NCI-H2196 (cell line): ENCODE measurements at regions not wholly inside any gene's neighbourhood (a gene's known extent, or its start where the extent isn't known, plus 50 kb on each side); places are given as distances from the start of the nearest gene placed in this dataset.

ENCODE experiments used
- DNase-seq: peaks from one replicate; lab custom pipeline; 2025; ENCODE audit not compliant: unreplicated experiment; lab: John Stamatoyannopoulos, UW

DNA sequence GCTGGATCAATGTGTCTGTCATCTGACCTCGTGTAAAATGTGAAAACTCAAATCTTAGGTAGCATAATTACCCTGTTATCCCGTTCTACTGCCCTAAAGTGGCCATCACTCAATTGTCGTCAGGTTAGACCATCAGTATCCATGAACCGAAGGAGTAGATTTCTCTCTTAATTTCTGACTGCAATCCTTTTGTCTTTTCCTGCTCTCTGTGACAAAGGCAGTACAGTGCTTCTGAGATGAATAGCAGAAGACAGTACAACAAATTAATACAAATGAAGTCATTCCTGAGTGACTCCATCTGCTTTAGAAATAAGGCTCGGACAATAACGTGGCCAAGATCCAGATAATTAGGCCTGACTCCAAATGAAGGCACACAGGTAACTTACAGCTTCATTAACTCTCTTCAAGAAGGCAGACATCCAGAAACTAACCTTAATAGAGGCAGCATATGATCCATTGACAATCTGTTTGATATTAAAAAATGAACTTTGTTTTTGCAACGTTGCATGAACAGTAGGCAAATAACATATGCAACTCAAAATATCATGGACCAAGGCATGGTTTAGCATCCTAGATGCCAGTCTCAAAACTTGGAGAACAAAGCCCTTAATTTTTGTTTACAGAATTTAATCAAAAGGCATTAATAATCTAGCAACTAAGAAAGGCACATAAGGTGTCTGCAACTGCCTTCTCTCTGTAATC is 96.7 kb upstream of the CDH20 start:
- DNase-seq, result no peak

DNA sequence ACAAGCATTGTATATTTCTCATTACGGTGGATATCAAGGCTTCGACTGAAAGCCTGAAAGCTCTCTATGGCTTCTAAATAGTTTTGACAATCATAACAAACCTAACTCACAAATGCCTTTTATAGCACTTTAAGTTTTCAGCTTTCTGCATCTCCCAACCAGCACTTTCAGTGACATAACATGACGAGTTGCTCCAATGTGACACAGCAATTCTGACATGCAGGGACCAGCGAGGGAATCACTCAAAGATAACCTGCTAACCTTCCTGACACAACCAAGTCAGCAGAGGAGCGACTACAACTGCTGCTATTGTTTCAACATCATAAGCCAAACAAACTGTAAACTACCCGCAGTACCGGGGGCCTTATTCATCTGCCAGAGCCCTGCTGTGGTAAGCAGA is 95.7 kb upstream of the CDH20 start:
- DNase-seq, result no peak

DNA sequence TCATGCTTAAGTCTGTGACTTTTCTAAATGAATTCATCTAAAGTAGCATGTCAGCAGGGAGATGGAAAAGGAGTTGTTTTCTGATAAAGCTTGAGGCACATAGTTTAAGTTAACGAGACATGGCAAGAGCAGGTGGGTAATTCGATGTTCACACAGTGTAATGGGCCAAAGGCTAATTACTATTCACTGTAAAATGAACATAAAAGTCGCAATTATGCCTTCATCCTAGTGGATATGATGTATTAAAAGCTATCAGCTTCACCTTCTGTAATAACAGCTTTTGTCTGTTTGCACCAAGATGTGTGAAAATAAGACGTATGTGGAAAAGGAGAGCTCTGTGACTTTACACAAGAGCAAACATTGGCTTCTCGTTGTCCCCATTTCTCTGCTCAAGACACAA is 94.2 kb upstream of the CDH20 start:
- no peak for DNase-seq

DNA sequence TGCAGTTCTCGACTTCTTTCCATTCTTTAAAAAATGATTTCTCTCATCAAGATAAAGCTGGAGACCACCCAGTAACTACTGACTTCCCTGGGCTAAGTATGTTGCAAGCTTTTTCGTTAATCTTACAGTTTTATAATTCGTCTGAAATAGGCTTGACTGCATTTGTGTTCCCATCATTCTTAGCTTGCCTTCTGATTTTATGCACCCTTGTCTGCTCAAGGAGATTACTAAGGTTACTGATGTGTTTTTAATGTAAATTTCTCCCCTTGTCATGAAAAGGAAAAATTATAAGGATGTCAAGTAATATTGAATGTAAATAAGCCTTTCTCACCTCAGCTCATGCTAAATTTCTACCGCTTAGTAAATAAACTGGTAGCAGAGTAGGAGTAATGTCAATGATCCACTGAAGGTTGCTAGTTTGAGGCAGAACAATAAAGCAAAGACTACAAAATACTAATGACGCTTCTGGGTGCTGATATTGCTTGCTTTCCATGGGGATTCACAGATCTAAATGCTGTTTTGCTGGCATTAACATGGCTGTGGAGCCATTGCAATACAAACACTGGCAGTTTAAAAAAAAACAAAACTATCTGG is 91.9 kb upstream of the CDH20 start:
- no peak for DNase-seq

DNA sequence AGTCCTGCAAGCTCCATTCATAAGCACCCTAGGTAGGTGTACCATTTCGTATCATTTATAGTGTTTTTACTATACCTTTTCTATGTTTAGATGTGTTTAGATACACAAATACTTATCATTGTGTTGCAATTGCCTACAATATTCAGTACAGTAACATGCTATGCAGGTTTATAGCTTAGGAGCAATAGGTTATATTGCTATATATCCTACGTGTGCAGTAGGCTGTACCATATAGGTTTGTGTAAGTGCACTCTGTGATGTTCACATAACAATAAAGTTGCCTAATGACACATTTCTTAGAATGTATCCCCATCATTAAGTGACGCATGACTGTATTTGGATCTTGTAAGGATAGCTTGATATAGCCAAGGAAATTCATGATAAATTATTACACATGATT is 88.6 kb upstream of the CDH20 start:
- no peak for DNase-seq

DNA sequence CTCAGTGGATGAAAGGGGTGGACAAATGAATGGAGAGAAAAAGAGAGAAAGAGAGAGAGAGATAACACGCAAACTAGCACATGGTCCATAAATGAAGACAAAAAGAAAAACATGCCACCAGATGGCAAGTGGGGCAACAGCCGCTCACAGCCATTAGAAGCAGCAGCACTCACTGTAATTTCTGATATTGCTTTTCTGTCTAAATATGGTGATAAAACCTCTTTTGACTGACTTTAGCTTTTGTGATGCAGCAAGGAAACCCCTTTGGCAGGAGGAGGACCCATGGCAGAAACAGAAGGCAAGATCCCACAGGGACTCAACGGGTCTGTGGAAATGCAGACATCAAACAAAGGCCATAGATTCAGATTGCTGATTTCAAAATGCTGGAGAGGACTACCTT is 88.0 kb upstream of the CDH20 start:
- DNase-seq, result no peak

DNA sequence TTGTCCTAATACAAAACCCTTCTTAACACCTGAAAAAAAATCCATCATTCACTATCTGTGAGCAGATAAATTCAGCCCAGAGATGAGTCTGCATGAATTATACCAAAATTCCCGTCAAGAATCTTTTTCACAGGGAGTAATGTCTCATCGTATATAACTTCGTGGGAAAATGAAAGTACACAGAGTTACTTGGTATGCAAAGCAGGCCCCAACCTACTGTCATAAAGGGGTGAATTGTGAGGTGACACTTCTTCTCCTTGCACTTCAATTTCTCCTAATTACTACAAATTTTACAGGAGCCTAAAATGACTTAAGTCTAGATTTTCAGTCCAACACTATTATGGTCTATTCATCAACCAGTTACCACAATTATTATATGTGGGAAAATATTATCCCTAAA is 84.6 kb upstream of the CDH20 start:
- no peak for DNase-seq

DNA sequence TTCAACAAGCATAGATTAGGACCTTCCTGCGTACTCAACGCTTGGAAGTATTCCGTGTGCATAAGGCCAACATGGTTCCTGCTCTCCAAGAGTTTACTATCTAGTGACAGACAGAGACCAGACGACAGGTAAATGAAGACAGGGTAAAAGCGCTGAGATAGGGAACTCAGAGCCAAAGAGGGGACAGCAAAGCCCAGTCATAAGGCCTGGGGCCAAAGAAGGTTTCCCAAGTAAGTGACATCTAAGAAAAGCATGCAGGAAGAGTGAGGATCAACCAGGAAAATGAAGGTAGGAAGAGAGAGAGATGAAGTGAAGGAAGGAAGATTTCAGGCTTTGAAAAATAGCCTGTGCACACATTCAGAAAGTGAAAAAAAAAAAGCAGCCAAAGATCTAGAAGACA is 76.9 kb upstream of the CDH20 start:
- no peak for DNase-seq

DNA sequence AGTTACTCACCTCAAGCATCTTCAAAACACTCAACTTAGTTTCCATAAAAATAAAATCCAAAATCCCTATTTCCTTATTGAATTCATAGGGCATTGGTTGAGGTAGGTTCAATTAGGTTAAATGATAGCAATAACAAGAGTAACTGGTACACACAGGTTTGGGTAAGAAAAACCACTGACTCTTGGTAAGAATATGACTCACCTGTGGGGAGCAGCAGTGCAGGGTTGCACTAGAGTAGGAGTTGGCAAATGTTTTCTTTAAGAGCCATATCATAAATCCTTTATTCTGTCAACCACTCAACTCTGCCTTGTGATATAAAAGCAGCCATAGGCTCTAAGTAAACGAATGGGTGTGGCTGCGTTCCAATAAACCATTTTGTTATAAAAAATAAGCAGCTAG is 71.4 kb upstream of the CDH20 start:
- DNase-seq, result no peak

DNA sequence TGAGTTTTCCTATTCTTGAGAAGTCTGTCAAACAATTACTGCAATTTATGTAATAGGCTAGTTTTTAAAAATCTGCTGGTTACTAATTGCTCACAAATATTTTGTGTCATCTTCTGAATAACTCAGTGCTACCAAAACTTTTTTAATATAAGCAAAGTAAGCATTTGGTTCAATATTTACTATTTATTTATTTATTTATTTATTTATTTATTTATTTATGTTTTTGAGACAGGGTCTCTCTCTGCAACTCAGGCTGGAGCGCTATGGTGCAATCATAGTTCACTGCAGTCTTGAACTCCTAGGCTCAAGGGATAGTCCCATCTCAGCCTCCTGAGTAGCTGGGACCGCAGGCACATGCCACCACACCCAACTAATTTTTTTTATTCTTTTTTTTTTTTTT is 60.4 kb upstream of the CDH20 start:
- no peak for DNase-seq

DNA sequence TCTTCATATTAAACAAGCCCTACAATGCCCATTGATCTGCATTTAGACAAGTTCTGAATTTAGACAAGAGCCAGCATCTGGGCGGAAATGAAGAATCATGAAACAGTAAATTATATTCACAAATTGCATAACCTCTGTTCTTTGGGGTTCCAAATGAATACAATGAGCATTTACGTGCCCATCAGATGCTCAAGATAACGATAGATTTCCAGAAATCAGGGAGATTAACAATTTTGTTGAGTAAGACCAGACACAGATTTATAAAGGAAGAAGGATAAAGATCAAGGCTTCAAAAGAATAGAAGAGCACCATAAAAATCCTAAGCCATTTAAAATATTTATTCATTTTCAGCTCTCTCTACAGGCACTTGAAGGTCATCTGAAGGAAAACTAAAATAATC is 59.7 kb upstream of the CDH20 start:
- no peak for DNase-seq

DNA sequence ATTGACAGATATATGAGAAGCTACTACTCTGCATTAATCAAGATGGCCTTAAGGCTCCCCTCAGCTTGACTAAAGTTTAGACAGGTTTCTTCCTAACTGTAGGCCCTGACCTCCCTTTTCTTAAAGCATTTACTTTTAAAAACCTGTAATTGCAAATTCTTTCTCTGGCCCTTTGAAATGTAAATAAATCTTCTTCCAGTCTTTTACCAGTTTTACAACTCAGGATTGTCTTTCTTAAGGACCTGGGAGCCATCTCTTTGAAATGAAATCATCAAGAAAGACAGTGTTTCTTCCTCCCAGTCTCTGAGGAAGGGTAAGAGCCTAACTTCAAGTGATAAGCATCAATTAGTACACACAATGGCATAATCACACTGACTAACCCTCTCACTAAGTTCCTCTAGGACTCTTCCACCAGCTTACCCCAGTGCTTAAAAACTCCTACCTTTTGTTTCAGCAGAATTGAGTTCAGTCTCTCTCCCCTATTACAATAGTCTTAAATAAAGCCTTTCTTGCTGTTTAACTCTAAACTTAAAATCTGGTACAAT is 58.7 kb upstream of the CDH20 start:
- no peak for DNase-seq

DNA sequence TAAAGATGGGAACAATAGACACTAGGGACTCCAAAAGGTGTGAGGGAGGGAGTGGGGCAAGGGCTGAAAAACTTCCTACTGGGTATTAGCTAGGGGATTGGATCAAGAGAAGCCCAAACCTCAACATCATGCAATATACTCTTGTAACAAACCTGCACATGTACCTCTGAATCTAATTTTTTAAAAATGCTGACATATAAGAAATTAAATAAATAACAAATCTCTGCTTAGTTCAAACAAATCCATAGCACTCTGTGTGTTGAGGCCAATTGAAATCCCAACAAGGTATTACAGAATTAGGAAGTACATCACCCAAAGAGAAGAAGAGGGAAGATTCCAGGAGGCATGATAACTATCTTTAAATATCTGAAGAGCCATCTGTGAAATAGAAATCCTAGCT is 55.4 kb upstream of the CDH20 start:
- DNase-seq, result no peak

DNA sequence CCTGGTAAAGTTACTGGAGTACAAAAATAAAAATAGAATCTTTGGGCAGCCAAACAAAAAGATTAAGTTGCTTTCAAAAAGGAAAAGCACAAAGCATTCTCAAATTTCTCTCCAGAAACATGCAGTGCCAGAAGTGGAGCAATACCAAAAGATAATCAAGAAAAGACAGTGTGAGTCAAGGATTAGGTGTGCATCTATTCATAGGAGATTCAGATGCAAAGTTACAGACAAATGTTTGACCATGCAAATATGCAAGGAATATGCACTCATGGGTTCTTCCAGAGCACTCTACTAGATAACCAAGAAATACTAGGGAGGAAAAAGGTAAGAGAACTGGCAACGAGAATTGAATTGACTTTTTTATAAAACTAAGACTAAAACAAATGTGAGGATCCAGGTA is 51.8 kb upstream of the CDH20 start:
- no peak for DNase-seq

DNA sequence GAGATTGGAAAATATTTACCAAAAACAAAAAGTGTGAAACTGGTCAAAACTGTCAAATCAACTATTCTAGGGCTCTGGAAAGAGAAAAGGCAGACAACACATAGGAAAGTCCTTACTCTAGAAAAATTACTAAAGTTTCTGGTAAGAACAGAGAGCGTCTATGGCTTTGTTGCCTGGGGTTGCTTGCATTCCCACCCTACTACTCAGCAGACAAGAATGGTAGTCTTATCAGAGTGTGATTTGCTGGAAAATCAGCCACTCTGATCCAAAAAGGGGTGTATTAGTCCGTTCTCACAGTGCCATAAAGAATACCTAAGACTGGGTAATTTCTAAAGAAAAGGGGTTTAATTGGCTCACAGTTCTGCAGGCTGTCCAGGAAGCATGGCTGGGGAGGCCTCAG is 50.3 kb upstream of the CDH20 start:
- DNase-seq, result no peak
